Colonic mucosa (tissue), 4 donors: ENCODE measurements at regions not wholly inside any gene's neighbourhood (a gene's known extent, or its start where the extent isn't known, plus 50 kb on each side); places are given as distances from the start of the nearest gene placed in this dataset.

Experiments used
- DNase-seq: peaks from one replicate; pipeline ENCODE4 v3.0.0-alpha.2; 2020
- H3K27ac ChIP-seq: fragments of 200-600 bp; one replicate; pipeline ENCODE4 v1.8.0; 2021
- H3K27me3 ChIP-seq: fragments of 200-600 bp; one replicate; pipeline ENCODE4 v1.8.0; 2021
- H3K36me3 ChIP-seq: fragments of 200-600 bp; one replicate; pipeline ENCODE4 v1.8.0; 2021
- H3K4me1 ChIP-seq: fragments of 200-600 bp; one replicate; pipeline ENCODE4 v1.8.0; 2021; ENCODE audit warnings: mild to moderate bottlenecking
- H3K4me3 ChIP-seq: fragments of 200-600 bp; one replicate; pipeline ENCODE4 v1.8.0; 2021
- H3K9ac ChIP-seq, 2 donors: one replicate each; pipeline ENCODE4 v1.7.0; 2013; ENCODE audit warnings: control low read depth in 2 of 2, low read depth in 2 of 2, low read length in 2 of 2
- H3K9me3 ChIP-seq: fragments of 200-600 bp; one replicate; pipeline ENCODE4 v1.8.0; 2021
- intact Hi-C: fragments of 100-400 bp; cut with DNase I; formaldehyde crosslinking; loops from one replicate; pipeline ENCODE4 v1.14.1; 2022
- TF ChIP-seq, protein P1 (sequence below): fragments of 200-600 bp; IDR thresholded peaks from one replicate; pipeline ENCODE4 v1.8.0; 2022; ENCODE audit warnings: antibody characterized with exemption, mild to moderate bottlenecking
- donor health status: healthy.
- donor health status: DM: no; HTN: no; CAD: no.
- donor health status: DM: no; HTN: no; CAD: no.

DNA sequence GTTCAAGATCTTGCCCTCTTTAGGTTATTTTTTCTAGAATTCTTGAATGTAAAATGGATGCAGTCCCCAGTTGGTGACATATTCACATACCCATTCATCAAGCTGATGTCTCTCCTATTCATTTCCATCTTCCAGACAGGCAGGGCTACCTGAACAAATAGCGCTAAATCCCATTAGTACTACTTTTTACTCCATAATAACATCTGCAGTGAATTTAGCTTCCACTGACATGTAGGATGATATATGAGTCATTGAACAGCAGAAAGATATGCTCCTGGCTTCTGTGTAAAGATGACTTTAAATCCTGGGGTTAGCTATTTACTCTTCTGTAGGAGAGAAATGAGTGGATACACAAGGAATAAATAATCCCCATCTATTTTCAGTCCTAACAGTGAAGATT, 194.7 kb downstream of the RND3 start:
- no peak overlapping the region for H3K27ac ChIP-seq
- no peak overlapping the region for H3K4me3 ChIP-seq
- H3K9ac ChIP-seq, result no peak overlapping the region
- intact Hi-C loops, result no loop called here
- H3K4me1 ChIP-seq, result no peaks in the 10 kb centered on the region
- TF ChIP-seq, protein P1, sequence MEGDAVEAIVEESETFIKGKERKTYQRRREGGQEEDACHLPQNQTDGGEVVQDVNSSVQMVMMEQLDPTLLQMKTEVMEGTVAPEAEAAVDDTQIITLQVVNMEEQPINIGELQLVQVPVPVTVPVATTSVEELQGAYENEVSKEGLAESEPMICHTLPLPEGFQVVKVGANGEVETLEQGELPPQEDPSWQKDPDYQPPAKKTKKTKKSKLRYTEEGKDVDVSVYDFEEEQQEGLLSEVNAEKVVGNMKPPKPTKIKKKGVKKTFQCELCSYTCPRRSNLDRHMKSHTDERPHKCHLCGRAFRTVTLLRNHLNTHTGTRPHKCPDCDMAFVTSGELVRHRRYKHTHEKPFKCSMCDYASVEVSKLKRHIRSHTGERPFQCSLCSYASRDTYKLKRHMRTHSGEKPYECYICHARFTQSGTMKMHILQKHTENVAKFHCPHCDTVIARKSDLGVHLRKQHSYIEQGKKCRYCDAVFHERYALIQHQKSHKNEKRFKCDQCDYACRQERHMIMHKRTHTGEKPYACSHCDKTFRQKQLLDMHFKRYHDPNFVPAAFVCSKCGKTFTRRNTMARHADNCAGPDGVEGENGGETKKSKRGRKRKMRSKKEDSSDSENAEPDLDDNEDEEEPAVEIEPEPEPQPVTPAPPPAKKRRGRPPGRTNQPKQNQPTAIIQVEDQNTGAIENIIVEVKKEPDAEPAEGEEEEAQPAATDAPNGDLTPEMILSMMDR, result no peak
- no peaks in the 10 kb centered on the region for H3K27me3 ChIP-seq
- no peaks in the 10 kb centered on the region for H3K36me3 ChIP-seq
- DNase-seq, result no peak
- H3K9me3 ChIP-seq, result no peaks in the 10 kb centered on the region

DNA sequence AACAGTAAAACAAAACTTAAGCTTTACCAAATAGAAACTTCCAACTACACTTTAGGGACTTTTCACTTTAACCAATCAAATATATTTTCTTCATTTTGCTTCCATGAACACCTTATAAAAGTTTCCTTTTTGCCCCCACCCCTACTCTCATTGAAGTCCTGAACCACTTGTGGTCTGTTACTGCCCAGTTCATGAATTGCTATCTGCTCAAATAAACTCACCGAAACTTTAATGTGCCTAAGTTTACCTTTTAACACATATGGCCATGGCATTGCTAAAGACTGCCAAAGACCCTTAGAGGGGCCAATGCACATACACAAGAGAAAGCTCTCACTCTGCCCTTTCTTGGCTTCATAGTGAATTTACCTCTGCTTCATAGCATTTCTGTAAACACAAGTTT, 195.3 kb downstream of the RND3 start:
- no peak overlapping the region for H3K27ac ChIP-seq
- no peak overlapping the region for H3K9ac ChIP-seq
- no peak for DNase-seq
- no peaks in the 10 kb centered on the region for H3K4me1 ChIP-seq
- intact Hi-C loops, result no loop called here
- no peaks in the 10 kb centered on the region for H3K27me3 ChIP-seq
- H3K36me3 ChIP-seq, result no peaks in the 10 kb centered on the region
- no peak overlapping the region for H3K4me3 ChIP-seq
- no peaks in the 10 kb centered on the region for H3K9me3 ChIP-seq
- TF ChIP-seq, protein P1, result no peak

DNA sequence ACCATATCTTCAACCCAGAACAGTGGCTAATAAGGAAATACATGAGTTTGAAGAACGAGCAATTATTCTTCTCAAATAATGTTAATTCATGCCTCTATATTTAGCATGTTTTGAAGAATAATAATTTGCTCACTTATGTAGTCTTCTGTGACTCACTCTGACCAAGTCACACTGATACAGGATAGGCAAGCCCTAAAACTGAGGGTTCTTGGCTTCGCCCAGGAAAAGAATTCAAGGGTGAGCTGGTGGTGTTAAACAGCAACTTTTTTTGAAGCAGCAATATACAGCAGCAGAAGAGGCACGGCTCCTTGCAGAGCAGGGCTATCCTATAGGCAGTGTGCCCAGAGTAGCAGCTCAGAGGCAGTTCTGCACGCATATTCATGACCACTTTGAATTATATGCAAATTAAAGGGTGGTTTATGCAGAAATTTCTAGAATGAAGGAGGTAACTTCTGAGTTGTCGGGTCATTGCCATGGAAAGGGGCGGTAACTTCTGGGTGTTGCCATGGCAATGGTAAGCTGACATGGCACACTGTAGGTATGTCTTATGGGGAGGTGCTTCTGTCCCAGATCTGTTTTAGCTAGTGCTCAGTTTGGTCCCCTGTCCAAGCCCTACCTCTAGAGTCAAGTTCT, 200.6 kb downstream of the RND3 start:
- Histone ChIP-seq H3K36me3 (no peaks in the 10 kb centered on the region), H3K4me1 (no peaks in the 10 kb centered on the region), H3K9ac (no peak overlapping the region), H3K27me3 (no peaks in the 10 kb centered on the region), H3K4me3 (no peak overlapping the region), H3K9me3 (no peaks in the 10 kb centered on the region), H3K27ac (no peak overlapping the region)
- DNase-seq, result no peak
- TF ChIP-seq, protein P1, result no peak
- intact Hi-C loops, result no loop called here

DNA sequence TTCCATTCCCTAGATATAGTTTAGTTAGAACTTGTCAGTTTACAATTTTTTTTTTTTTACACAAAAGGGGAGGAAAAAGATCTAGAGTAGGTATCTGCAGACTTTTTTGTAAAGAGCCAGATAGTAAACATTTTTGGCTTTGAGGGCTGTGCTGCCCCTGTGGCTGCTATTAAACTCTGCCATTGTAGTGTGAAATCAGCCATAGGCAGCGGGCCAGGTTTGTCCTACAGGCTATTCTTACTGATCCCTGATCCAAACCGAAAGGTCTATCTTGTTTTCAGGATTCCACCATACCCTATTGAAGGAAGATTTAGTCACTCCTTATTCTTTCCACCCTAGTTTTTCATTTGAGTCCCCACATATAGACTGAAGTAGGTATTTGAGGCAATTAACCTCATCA, 203.4 kb downstream of the RND3 start:
- TF ChIP-seq, protein P1, result no peak
- Histone ChIP-seq H3K27me3 (no peaks in the 10 kb centered on the region), H3K4me3 (no peak overlapping the region), H3K36me3 (no peaks in the 10 kb centered on the region), H3K27ac (no peak overlapping the region), H3K4me1 (no peaks in the 10 kb centered on the region), H3K9me3 (no peaks in the 10 kb centered on the region), H3K9ac (no peak overlapping the region)
- no peak for DNase-seq
- intact Hi-C loops, result no loop called here

DNA sequence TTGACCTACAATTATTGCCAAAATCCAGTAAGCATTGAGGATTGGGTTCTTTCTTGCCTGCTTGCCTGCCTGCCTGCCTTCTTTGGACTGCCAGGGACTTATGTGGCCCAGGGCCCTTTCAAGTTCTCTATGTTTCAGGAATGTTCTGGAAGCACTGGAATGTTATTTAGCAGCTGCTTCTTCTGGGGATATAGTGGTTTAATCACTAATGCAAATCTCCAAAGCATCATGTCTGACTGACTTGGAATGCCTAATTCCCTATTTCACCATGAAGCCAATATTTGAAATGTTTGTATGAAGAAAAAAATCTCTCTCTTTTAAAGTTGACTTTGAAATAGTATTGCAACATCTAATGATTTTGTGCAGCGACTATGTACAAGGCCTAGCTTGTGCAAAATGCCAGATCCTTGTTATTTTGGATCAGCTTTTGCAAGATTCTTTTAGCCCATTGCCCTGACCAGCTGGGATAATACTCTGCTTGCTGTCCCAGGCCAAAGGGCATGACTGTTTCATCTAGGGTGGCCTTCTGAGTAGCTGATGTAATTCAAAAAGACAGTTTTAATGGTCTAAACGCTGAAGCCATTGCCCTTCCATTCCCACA, 204.6 kb downstream of the RND3 start:
- no peaks in the 10 kb centered on the region for H3K4me1 ChIP-seq
- no peak overlapping the region for H3K4me3 ChIP-seq
- no peak overlapping the region for H3K27ac ChIP-seq
- TF ChIP-seq, protein P1, result no peak
- no peaks in the 10 kb centered on the region for H3K36me3 ChIP-seq
- H3K9me3 ChIP-seq, result no peaks in the 10 kb centered on the region
- no peak for DNase-seq
- intact Hi-C loops, result no loop called here
- H3K27me3 ChIP-seq, result no peaks in the 10 kb centered on the region
- H3K9ac ChIP-seq, result no peak overlapping the region
